HG03097 (cell line): ENCODE measurements at regions not wholly inside any gene's neighbourhood (a gene's known extent, or its start where the extent isn't known, plus 50 kb on each side); places are given as distances from the start of the nearest gene placed in this dataset.
"Not testable (repeated sequence)": the region's sequence is repeated elsewhere in the genome, so short reads cannot be mapped to it uniquely, and the experiment has no call there.

ENCODE experiments used
- ATAC-seq: cut with Tn5 transposase; IDR thresholded peaks from one replicate; pipeline ENCODE4 v1.9.1; 2021; ENCODE audit not compliant: unreplicated experiment, low FRiP score

DNA sequence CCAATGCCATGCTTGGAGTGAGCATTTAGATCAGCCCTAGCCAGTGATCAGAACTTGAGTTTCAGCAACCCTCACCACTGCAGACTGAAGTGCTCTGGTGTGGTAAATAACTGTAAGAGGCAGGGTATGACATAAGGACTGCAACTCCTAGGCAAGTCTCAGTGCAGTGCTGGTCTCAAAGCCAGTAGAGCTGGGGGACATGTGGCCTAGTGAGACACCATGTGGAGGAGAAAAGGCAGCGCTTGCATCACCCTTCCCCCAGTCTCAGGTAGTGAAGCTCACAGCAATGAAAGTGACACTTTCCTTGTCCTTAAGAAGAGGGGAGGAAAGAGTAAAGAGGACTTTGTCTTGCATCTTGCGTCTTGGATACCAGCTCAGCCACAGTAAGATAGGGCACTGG, 386.8 kb upstream of the POT1 start:
- no peak for ATAC-seq

GRCh38 chr7:125299003-125299765, 369.6 kb upstream of the POT1 start:
- ATAC-seq: no peak

GRCh38 chr7:125279961-125280360, 350.3 kb upstream of the POT1 start:
- no peak for ATAC-seq

- no peak for ATAC-seq
Observed at GRCh38 chr7:125278318-125278717, 348.7 kb upstream of the POT1 start.

- not testable (repeated sequence) for ATAC-seq
Observed at GRCh38 chr7:125274742-125275141, 345.1 kb upstream of the POT1 start.

DNA sequence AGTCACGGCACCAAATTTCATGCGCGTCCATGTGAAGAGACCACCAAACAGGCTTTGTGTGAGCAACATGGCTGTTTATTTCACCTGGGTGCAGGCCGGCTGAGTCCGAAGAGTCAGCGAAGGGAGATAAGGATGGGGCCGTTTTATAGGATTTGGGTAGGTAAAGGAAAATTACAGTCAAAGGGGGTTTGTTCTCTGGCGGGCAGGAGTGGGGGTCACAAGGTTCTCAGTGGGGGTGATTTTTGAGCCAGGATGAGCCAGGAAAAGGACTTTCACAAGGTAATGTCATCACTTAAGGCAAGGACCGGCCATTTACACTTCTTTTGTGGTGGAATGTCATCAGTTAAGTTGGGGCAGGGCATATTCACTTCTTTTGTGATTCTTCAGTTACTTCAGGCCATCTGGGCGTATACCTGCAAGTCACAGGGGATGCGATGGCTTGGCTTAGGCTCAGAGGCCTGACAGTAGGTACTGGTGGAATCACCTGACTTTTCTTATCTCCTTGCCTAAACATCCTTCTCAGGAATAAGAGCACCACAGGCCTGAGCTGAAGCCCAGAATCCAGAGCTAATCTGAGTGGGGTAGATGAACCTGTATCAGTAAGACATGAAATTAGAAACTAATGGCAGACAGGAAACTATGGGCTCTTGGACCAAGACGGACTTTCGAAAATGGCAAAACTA, 334.7 kb upstream of the POT1 start:
- ATAC-seq: not testable (repeated sequence)

GRCh38 chr7:125258876-125259417, 329.3 kb upstream of the POT1 start:
- ATAC-seq: not testable (repeated sequence)

- ATAC-seq: no peak
Observed at GRCh38 chr7:125257617-125258016, 328.0 kb upstream of the POT1 start.

- no peak for ATAC-seq
Observed at GRCh38 chr7:125256446-125256845, 326.8 kb upstream of the POT1 start.

- no peak for ATAC-seq
Observed at GRCh38 chr7:125255810-125256209, 326.2 kb upstream of the POT1 start.

GRCh38 chr7:125254566-125254965, 324.9 kb upstream of the POT1 start:
- no peak for ATAC-seq

DNA sequence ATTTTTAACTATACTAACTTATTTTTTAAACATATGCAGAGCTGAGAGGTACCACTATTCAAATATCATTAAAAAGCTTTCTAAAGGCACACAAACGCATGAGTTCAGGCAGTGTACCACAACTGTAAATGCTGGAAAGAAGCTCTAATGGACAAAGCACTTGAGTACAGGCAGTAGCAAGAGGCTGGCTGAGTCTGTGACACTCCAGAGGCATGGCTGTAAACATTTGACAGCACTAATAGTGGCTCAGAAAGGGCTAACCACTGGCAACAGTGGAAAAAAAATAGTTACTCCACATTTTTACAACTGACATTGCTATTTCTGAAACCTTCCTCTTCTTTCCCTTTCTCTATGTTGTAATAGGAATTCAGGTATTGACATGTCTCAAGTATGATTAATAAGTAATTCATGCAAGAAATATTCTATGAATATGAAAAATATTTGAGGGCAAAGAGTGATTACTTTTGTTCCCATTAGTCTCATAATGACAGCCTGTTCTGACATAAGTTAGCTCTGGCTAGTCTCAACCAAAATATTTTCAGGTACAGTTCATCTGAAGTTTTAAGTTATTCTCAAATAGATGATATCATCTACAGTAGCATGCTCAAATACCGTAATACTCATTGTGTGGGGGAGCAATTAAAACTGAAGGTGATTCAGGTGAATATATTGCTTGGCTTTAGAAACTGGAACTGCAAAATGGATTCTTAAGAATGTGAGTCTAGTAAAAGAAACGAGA, 324.0 kb upstream of the POT1 start:
- ATAC-seq: no peak

GRCh38 chr7:125247514-125248098, 318.0 kb upstream of the POT1 start:
- ATAC-seq: no peak

DNA sequence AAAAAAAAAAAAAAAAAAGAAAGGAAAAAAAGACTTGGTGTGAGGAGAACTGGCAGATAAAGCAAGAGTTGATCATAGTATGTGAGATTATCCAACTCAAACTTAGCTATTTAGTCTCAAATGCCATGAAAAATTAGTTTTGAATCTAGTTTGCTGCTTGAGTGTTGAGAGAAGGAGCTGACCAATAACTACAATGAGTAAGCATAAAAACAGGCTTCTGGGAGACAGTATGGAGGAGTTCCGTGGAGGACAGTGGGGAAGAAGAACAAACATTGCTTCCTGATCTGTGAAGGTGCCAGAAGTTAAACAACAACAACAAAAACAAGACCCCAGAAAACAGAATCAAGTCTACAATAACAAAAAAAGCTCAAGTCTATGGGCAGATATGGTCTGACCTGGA, 317.1 kb upstream of the POT1 start:
- no peak for ATAC-seq

GRCh38 chr7:125241548-125241947, 311.9 kb upstream of the POT1 start:
- ATAC-seq: no peak

DNA sequence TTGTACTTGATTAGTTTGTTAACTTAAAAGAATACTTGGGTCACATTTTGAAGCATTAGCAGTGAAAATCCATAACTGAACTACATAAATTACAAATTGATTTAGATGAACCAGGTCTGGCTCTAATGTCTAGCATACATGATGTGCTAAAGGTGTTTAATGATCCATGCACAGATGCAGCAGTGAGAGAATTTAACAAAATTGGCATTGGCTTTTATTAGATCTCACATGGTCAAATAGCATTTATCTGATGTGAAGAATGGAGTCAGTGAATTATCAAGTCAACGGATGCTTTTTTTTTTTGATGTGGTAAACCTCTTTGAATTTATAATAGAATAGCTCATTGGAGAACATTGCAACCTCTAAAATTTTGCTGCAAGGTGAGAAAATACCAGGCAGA, 293.0 kb upstream of the POT1 start:
- ATAC-seq: no peak

GRCh38 chr7:125218076-125218475, 288.5 kb upstream of the POT1 start:
- ATAC-seq: no peak

GRCh38 chr7:125201002-125201401, 271.4 kb upstream of the POT1 start:
- no peak for ATAC-seq

GRCh38 chr7:125197731-125198393, 268.2 kb upstream of the POT1 start:
- ATAC-seq: no peak

GRCh38 chr7:125195156-125195555, 265.5 kb upstream of the POT1 start:
- ATAC-seq: no peak
